H1 (cell line): ENCODE measurements at regions not wholly inside any gene's neighbourhood (a gene's known extent, or its start where the extent isn't known, plus 50 kb on each side); places are given as distances from the start of the nearest gene placed in this dataset.

ENCODE experiments used
- CTCF ChIA-PET: fragments of 300-600 bp; sonication (Branson Sonifier 250); formaldehyde crosslinking; loops from one replicate; lab custom pipeline; 2021; ENCODE audit not compliant: partially characterized antibody; lab: Charles Lee
- POLR2A ChIA-PET: fragments of 300-600 bp; sonication (Branson Sonifier 250); formaldehyde crosslinking; loops from one replicate; lab custom pipeline; 2021; ENCODE audit warnings: inconsistent platforms; ENCODE audit not compliant: partially characterized antibody; lab: Charles Lee
- DNase-seq, 2 experiments: peaks; one replicate each; pipeline versions ENCODE4 v3.0.0 to v3.0.0-alpha.2; 2010 to 2022; ENCODE audit warnings: low spot score in 2 of 2, low read depth in 1 of 2, mixed read lengths in 1 of 2
- FAIRE-seq: peaks from 2 replicates; lab custom pipeline; 2011; peaks lifted over from hg19 to GRCh38; lab: Jason Lieb, UNC
- H2AFZ ChIP-seq: 2 replicates; pipeline ENCODE4 v1.8.1; 2012; ENCODE audit warnings: low read length, inconsistent platforms
- H2AK5ac ChIP-seq: 2 replicates; pipeline ENCODE4 v1.6.1; 2013; ENCODE audit warnings: low read depth, low read length
- H2BK120ac ChIP-seq: replicated peaks from 2 replicates; pipeline ENCODE3; 2013; ENCODE audit warnings: low read depth, low read length, inconsistent platforms
- H2BK12ac ChIP-seq: 2 replicates; pipeline ENCODE4 v1.6.1; 2013; ENCODE audit warnings: low read depth, low read length
- H2BK15ac ChIP-seq: 2 replicates; pipeline ENCODE4 v1.6.1; 2013; ENCODE audit warnings: low read length
- H2BK20ac ChIP-seq: 2 replicates; pipeline ENCODE4 v1.6.1; 2013; ENCODE audit warnings: low read length
- H2BK5ac ChIP-seq: 2 replicates; pipeline ENCODE4 v1.6.1; 2013; ENCODE audit warnings: low read depth, low read length
- H3K14ac ChIP-seq: 2 replicates; pipeline ENCODE4 v1.6.1; 2013; ENCODE audit warnings: inconsistent platforms; ENCODE audit not compliant: insufficient read length
- H3K18ac ChIP-seq: 2 replicates; pipeline ENCODE4 v1.6.1; 2013; ENCODE audit warnings: low read length; ENCODE audit errors: extremely low read depth
- H3K23ac ChIP-seq: 2 replicates; pipeline ENCODE4 v1.6.1; 2013; ENCODE audit warnings: inconsistent platforms; ENCODE audit not compliant: insufficient read length
- H3K23me2 ChIP-seq: 2 replicates; pipeline ENCODE4 v1.6.1; 2013; ENCODE audit warnings: low read depth, low read length
- H3K27ac ChIP-seq: 2 replicates; pipeline ENCODE4 v1.6.1; 2011; ENCODE audit warnings: low read depth, low read length, inconsistent platforms
- H3K27me3 ChIP-seq, 4 experiments: replicated peaks in 1 of 4; 1 replicate in 1 of 4; 2 replicates in 3 of 4; pipeline versions ENCODE4 v1.6.1 to v1.8.1; 2011 to 2013; ENCODE audit warnings: low read length in 3 of 4, mild to moderate bottlenecking in 3 of 4, inconsistent platforms in 2 of 4, mixed read lengths in 2 of 4, moderate library complexity in 1 of 4; ENCODE audit not compliant: control insufficient read depth in 3 of 4, insufficient read depth in 3 of 4; ENCODE audit errors: extremely low read depth in 1 of 4
- H3K36me3 ChIP-seq, 4 experiments: 2 replicates each; pipeline versions ENCODE4 v1.6.1 to v1.8.1; 2011 to 2013; ENCODE audit warnings: mild to moderate bottlenecking in 4 of 4, low read length in 3 of 4, moderate library complexity in 2 of 4, control low read depth in 1 of 4, inconsistent platforms in 1 of 4; ENCODE audit not compliant: insufficient read depth in 4 of 4, control insufficient read depth in 2 of 4
- H3K4ac ChIP-seq: replicated peaks from 2 replicates; pipeline ENCODE3; 2013; ENCODE audit warnings: low read length, low read depth, mixed read lengths, inconsistent platforms; ENCODE audit not compliant: insufficient read length
- H3K4me1 ChIP-seq, 4 experiments: replicated peaks in 1 of 4; 1 replicate in 1 of 4; 2 replicates in 3 of 4; pipeline versions ENCODE4 v1.6.1 to v1.8.1; 2011 to 2013; ENCODE audit warnings: low read length in 3 of 4, inconsistent platforms in 2 of 4, mixed read lengths in 1 of 4; ENCODE audit not compliant: insufficient read depth in 4 of 4, control insufficient read depth in 3 of 4
- H3K4me2 ChIP-seq, 2 experiments: 2 replicates each; pipeline versions ENCODE4 v1.6.1 to v1.8.1; 2011 to 2013; ENCODE audit warnings: low read depth in 2 of 2, low read length in 2 of 2, control low read depth in 1 of 2, inconsistent platforms in 1 of 2, mild to moderate bottlenecking in 1 of 2; ENCODE audit not compliant: insufficient read depth in 1 of 2
- H3K4me3 ChIP-seq, 4 experiments: fragments of 200-600, 300-600 bp in 1 of 4; sonication (generic), shearing (Covaris generic), sonication (Bioruptor Twin) in 1 of 4; 2 replicates each; pipeline versions ENCODE4 v1.5.1 to v1.8.1; 2011 to 2016; ENCODE audit warnings: low read length in 4 of 4, low read depth in 3 of 4, control low read depth in 2 of 4, inconsistent platforms in 2 of 4, mild to moderate bottlenecking in 2 of 4, mixed read lengths in 1 of 4, moderate library complexity in 1 of 4; ENCODE audit not compliant: insufficient read depth in 2 of 4; ENCODE audit errors: extremely low read depth in 1 of 4
- H3K56ac ChIP-seq: replicated peaks from 2 replicates; pipeline ENCODE3; 2013; ENCODE audit warnings: low read depth, mild to moderate bottlenecking, mixed read lengths, low read length, inconsistent platforms; ENCODE audit not compliant: insufficient read length
- H3K79me1 ChIP-seq: 2 replicates; pipeline ENCODE4 v1.6.1; 2013; ENCODE audit warnings: low read depth, low read length, control low read depth
- H3K79me2 ChIP-seq, 2 experiments: 2 replicates each; pipeline versions ENCODE4 v1.6.1 to v1.8.1; 2012 to 2013; ENCODE audit warnings: low read length in 2 of 2, mild to moderate bottlenecking in 2 of 2, inconsistent platforms in 1 of 2; ENCODE audit not compliant: insufficient read depth in 2 of 2, control insufficient read depth in 1 of 2
- H3K9ac ChIP-seq, 4 experiments: replicated peaks in 1 of 4; 1 replicate in 1 of 4; 2 replicates in 3 of 4; pipeline versions ENCODE4 v1.6.1 to v1.8.1; 2011 to 2013; ENCODE audit warnings: low read depth in 3 of 4, low read length in 3 of 4, control low read depth in 2 of 4, mild to moderate bottlenecking in 2 of 4, moderate library complexity in 2 of 4, inconsistent platforms in 1 of 4; ENCODE audit errors: extremely low read depth in 1 of 4
- H3K9me3 ChIP-seq, 2 experiments: 2 replicates each; pipeline versions ENCODE4 v1.6.1 to v1.8.1; 2012 to 2013; ENCODE audit warnings: mild to moderate bottlenecking in 2 of 2, moderate library complexity in 2 of 2, control low read depth in 1 of 2, inconsistent platforms in 1 of 2, low read depth in 1 of 2, low read length in 1 of 2, mixed read lengths in 1 of 2; ENCODE audit not compliant: insufficient read depth in 2 of 2
- H4K20me1 ChIP-seq, 2 experiments: replicated peaks in 1 of 2; 2 replicates each; pipeline versions ENCODE3 to v1.8.1; 2011 to 2013; ENCODE audit warnings: inconsistent platforms in 2 of 2, low read length in 2 of 2, mild to moderate bottlenecking in 1 of 2; ENCODE audit not compliant: insufficient read depth in 2 of 2, control insufficient read depth in 1 of 2
- H4K5ac ChIP-seq: 2 replicates; pipeline ENCODE4 v1.6.1; 2013; ENCODE audit warnings: low read length, low read depth, mixed read lengths, inconsistent platforms; ENCODE audit not compliant: insufficient read length
- H4K8ac ChIP-seq: 2 replicates; pipeline ENCODE4 v1.8.0; 2013; ENCODE audit warnings: mild to moderate bottlenecking, moderate library complexity, low read length, inconsistent platforms; ENCODE audit not compliant: insufficient read depth; ENCODE audit errors: extremely low read depth
- H4K91ac ChIP-seq: replicated peaks from 2 replicates; pipeline ENCODE3; 2013; ENCODE audit warnings: low read length, mixed read lengths, inconsistent platforms; ENCODE audit not compliant: insufficient read length
- SIRT6 ChIP-seq: IDR thresholded peaks from one replicate; pipeline ENCODE4 v1.7.1; 2012; ENCODE audit warnings: low read length, inconsistent platforms
- WGBS, 2 experiments: shearing (Covaris generic) in 1 of 2; methylation state at CpG; one replicate each; pipeline versions ENCODE4 v1.1.6 to v1.1.7; 2013 to 2015; ENCODE audit warnings: low lambda C conversion rate in 2 of 2, mixed read lengths in 2 of 2, inconsistent platforms in 1 of 2, low coverage in 1 of 2, missing lambda C conversion rate in 1 of 2; ENCODE audit not compliant: insufficient replicate concordance in 2 of 2, insufficient coverage in 1 of 2, insufficient read length in 1 of 2; ENCODE audit errors: extremely low coverage in 1 of 2, missing lambda C conversion rate in 1 of 2; 5-methylcytosine and 5-hydroxymethylcytosine counted together

DNA sequence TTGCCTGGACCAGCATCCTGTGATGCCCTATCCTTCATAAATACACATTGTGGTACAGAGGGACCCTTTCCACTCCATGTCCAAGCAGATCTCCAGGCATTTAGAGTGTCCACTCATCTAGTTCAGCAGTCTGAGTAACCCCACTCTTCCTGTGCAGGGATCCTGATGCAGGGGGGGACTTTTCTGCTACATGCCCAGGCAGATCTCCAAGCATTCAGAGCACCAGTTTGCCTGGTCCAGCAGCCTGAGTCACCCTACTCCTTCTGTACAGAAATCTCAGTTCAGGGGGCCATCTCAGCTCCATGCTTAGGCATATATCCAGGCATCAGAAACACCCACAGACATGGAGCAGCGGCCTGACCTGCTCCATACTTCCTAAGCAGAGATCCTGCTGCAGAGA is 1089.8 kb downstream of the FAT4 start:
- CTCF ChIA-PET = interaction anchor here (1.0 to 1.9 kb wide), 5 partner anchors 10 to 419 kb away, joined by 3 to 6 read pairs (median 3); no protein-coding TSS in a partner anchor
- 82% methylated on average over 1 of the region's 1 CpG; no CpG with 5 or more reads in 1 of the 2 experiments for WGBS, 2 experiments
- H2BK20ac ChIP-seq = no peak overlapping the region
- H2BK5ac ChIP-seq = no peak overlapping the region
- no peaks in the 10 kb centered on the region for H3K4me1 ChIP-seq
- H4K20me1 ChIP-seq = no peaks in the 10 kb centered on the region
- H3K4me3 ChIP-seq = no peak overlapping the region
- DNase-seq (no peak), FAIRE-seq (no peak)
- no peak overlapping the region for H2BK12ac ChIP-seq
- H3K18ac ChIP-seq = no peak overlapping the region
- H3K14ac ChIP-seq = no peak overlapping the region
- H3K79me1 ChIP-seq = no peaks in the 10 kb centered on the region
- H3K23me2 ChIP-seq = no peaks in the 10 kb centered on the region
- H3K27ac ChIP-seq = no peak overlapping the region
- H3K56ac ChIP-seq = no peak overlapping the region
- H4K5ac ChIP-seq = no peak overlapping the region
- H2BK120ac ChIP-seq = no peak overlapping the region
- H3K36me3 ChIP-seq = no peaks in the 10 kb centered on the region
- no peak overlapping the region for H3K4me2 ChIP-seq
- H3K79me2 ChIP-seq = no peaks in the 10 kb centered on the region
- H2AFZ ChIP-seq = peak overlapping the region; percentile 71
- no peak overlapping the region for H4K91ac ChIP-seq
- H2AK5ac ChIP-seq = no peak overlapping the region
- H3K23ac ChIP-seq = no peak overlapping the region
- no peak overlapping the region for H4K8ac ChIP-seq
- H3K4ac ChIP-seq = no peak overlapping the region
- H3K9me3 ChIP-seq = no peaks in the 10 kb centered on the region
- H2BK15ac ChIP-seq = no peak overlapping the region
- POLR2A ChIA-PET = no interaction called here
- H3K9ac ChIP-seq = no peak overlapping the region
- no peaks in the 10 kb centered on the region for H3K27me3 ChIP-seq
- no peak for TF ChIP-seq SIRT6
